ENCODE measurements at regions not wholly inside any gene's neighbourhood (a gene's known extent, or its start where the extent isn't known, plus 50 kb on each side); places are given as distances from the start of the nearest gene placed in this dataset.

DNA sequence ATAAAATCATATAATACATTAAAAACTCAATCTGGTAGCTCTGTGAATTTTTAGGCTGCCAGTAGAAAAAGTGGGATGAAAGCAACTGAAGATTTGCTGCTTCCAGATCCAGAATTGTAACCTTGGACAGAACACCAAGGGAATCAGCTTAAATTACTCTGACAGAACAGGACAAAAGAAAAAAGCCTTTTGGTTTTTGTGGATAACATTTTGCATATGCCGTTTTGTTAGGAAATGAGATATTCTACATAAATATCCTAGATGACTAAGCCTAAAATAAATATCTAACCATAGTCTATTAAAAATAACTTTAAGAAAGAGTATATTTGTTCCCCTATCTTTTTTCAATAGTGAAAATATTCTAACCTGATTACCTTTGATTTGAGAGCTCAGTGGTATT, 148.7 kb upstream of the DOCK10 start:
- DNase-seq = no peak
- TF ChIP-seq, protein P1, sequence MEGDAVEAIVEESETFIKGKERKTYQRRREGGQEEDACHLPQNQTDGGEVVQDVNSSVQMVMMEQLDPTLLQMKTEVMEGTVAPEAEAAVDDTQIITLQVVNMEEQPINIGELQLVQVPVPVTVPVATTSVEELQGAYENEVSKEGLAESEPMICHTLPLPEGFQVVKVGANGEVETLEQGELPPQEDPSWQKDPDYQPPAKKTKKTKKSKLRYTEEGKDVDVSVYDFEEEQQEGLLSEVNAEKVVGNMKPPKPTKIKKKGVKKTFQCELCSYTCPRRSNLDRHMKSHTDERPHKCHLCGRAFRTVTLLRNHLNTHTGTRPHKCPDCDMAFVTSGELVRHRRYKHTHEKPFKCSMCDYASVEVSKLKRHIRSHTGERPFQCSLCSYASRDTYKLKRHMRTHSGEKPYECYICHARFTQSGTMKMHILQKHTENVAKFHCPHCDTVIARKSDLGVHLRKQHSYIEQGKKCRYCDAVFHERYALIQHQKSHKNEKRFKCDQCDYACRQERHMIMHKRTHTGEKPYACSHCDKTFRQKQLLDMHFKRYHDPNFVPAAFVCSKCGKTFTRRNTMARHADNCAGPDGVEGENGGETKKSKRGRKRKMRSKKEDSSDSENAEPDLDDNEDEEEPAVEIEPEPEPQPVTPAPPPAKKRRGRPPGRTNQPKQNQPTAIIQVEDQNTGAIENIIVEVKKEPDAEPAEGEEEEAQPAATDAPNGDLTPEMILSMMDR (IDR thresholded peaks at IDR 0.05) = no peak
- H3K4me3 Mint-ChIP-seq = no peak overlapping the region
- H3K9me3 Mint-ChIP-seq = no peaks in the 10 kb centered on the region
- no peaks in the 10 kb centered on the region for H3K4me1 Mint-ChIP-seq
- H3K27me3 Mint-ChIP-seq (ENCODE audit: low read depth, poor library complexity) = no peaks in the 10 kb centered on the region
- H3K27ac Mint-ChIP-seq = no peak overlapping the region
- no peaks in the 10 kb centered on the region for H3K36me3 Mint-ChIP-seq (ENCODE audit: low read depth)

DNA sequence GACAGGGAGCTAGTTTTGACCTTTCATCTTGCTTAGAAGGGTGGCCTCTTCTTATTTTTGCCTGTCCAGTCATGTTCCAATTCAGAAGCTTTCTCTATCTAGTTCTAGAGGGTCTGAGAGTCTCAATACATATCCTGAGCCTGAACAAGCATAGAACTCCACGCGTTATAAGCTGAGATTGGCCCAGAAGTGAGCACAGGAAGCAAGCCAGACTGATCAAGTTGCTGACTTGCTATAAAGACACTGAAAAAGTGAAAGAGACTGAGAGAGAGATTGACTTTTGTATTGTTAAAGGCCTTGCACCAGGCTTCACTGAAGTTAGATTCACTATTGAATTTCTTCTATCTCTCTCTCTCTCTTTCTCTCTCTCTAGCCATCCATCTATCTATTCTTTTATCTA, 142.7 kb upstream of the DOCK10 start:
- Mint-ChIP-seq H3K9me3 (no peaks in the 10 kb centered on the region), H3K36me3 (ENCODE audit: low read depth) (no peaks in the 10 kb centered on the region), H3K27me3 (ENCODE audit: low read depth, poor library complexity) (peaks cover 7% of the 10 kb centered on the region), H3K4me1 (no peaks in the 10 kb centered on the region), H3K4me3 (no peak overlapping the region), H3K27ac (no peak overlapping the region)
- DNase-seq = no peak
- TF ChIP-seq, protein P1 (IDR thresholded peaks at IDR 0.05) = no peak

DNA sequence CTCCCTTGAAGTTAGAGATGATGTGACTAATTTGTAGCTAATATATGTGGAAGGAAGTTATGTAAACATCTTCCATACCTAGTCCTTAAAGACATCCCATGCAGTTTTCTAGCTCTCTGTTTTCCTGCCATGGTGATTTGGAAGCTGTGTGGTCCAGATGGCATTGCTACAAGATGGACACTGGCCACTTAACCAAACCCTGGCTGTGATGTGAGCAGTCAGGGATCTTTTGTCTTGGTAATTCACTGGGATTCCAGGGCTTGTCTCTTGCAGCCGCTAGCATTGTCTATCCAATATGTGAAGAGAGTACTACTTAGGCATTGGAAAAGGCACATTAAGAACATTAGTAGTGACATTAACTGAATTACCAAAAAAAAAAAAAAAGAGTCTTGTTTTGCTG, 139.9 kb upstream of the DOCK10 start:
- H3K36me3 Mint-ChIP-seq (ENCODE audit: low read depth) = no peaks in the 10 kb centered on the region
- no peaks in the 10 kb centered on the region for H3K9me3 Mint-ChIP-seq
- TF ChIP-seq, protein P1 (IDR thresholded peaks at IDR 0.05) = no peak
- no peak overlapping the region for H3K27ac Mint-ChIP-seq
- no peaks in the 10 kb centered on the region for H3K4me1 Mint-ChIP-seq
- no peak for DNase-seq
- peaks cover 7% of the 10 kb centered on the region for H3K27me3 Mint-ChIP-seq (ENCODE audit: low read depth, poor library complexity)
- no peak overlapping the region for H3K4me3 Mint-ChIP-seq

DNA sequence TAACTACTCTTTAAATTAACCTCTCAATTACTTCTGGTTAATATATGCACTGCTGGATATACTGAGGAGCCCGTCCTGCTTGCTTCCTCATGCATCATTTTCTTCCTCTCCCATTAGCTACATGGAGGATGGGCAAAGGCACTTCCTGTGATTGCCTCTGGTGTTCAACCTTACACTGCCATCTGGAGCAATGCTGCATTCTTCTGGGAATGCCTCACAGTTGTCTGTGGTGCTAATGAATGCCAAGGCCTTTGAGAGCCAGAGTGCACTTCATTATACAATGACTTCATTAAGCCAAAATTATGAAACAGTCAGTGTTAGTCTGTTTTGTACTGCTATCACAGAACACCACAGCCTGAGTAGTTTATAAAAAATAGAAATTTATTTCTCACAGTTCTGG, 134.8 kb upstream of the DOCK10 start:
- Mint-ChIP-seq H3K27me3 (ENCODE audit: low read depth, poor library complexity) (peaks cover 3% of the 10 kb centered on the region), H3K4me1 (peaks cover 7% of the 10 kb centered on the region), H3K36me3 (ENCODE audit: low read depth) (no peaks in the 10 kb centered on the region), H3K4me3 (no peak overlapping the region), H3K27ac (no peak overlapping the region), H3K9me3 (no peaks in the 10 kb centered on the region)
- TF ChIP-seq, protein P1 (IDR thresholded peaks at IDR 0.05) = no peak
- no peak for DNase-seq

DNA sequence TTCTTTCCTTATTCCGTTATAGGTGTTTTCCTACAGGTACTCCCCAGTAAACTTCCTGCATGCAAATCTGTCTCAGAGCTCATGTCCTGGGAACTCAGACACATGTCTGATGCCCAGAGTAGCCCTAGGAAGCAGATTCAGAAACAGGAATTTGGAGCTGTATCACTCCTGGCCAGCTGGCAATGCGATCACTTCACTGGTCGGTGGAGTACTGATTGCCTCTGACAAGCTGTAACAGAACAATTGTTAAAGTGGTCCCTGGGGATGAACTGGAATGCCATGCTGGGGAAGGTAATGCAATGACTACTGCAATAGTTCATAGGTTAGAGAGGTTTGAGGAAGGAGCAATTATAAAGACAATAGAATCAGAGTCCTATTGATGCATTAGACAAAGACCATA, 131.6 kb upstream of the DOCK10 start:
- H3K27me3 Mint-ChIP-seq (ENCODE audit: low read depth, poor library complexity) = peaks cover 4% of the 10 kb centered on the region
- DNase-seq = peak; percentile 21
- peaks cover 6% of the 10 kb centered on the region for H3K9me3 Mint-ChIP-seq
- no peak overlapping the region for H3K4me3 Mint-ChIP-seq
- H3K36me3 Mint-ChIP-seq (ENCODE audit: low read depth) = no peaks in the 10 kb centered on the region
- no peak overlapping the region for H3K27ac Mint-ChIP-seq
- H3K4me1 Mint-ChIP-seq = peaks cover 7% of the 10 kb centered on the region
- TF ChIP-seq, protein P1 (IDR thresholded peaks at IDR 0.05) = no peak

DNA sequence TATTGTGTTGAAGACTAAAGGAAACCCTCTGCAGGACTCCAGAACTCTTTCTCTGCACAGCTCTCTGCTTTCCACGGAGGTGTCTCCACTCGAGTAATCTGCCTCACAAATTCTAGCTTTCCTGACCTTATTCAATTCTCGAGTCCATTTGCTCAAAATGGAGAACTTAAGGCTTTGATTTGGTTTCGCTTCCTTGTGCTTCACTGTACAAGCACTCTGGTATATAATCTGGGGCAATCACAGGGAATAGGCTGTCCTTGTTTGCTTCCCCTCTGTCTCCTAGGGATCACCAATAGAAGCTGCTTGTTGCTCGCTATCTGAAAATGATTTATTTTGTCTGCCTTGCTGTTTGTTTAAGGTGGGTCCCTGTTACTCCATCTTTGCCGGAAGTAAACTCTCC, 129.1 kb upstream of the DOCK10 start:
- H3K4me1 Mint-ChIP-seq = peaks cover 7% of the 10 kb centered on the region
- no peak for DNase-seq
- no peak overlapping the region for H3K27ac Mint-ChIP-seq
- H3K36me3 Mint-ChIP-seq (ENCODE audit: low read depth) = no peaks in the 10 kb centered on the region
- H3K27me3 Mint-ChIP-seq (ENCODE audit: low read depth, poor library complexity) = peaks cover 7% of the 10 kb centered on the region
- TF ChIP-seq, protein P1 (IDR thresholded peaks at IDR 0.05) = no peak
- no peak overlapping the region for H3K4me3 Mint-ChIP-seq
- peaks cover 6% of the 10 kb centered on the region for H3K9me3 Mint-ChIP-seq
